HG03095 (cell line): ENCODE measurements at regions not wholly inside any gene's neighbourhood (a gene's known extent, or its start where the extent isn't known, plus 50 kb on each side); places are given as distances from the start of the nearest gene placed in this dataset.

ENCODE experiments used
- ATAC-seq: cut with Tn5 transposase; IDR thresholded peaks from one replicate; pipeline ENCODE4 v1.9.1; 2021; ENCODE audit warnings: moderate library complexity; ENCODE audit not compliant: unreplicated experiment

DNA sequence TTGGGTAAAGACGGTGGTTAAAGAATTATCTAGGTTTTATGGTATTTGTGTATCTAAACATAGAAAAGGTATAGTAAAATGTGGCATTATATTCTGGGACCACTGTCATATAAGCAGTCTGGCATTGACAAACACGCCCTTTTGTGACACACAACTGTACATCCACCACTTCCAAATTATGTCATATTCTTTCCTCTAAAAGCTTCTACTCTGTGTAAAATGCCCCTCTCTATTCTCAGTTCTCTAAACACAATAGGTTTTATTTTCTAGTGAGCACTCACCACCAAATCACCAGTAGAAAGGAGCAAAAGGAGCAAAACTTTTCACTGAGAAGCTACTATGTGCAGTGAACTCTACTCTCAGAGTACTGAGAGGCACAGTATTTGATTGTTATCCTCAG, 88.1 kb upstream of the PIEZO2 start:
- no peak for ATAC-seq

- ATAC-seq: no peak
These were observed 87.7 kb upstream of the PIEZO2 start for GRCh38 chr18:11237066-11237465.

GRCh38 chr18:11224153-11224552, 74.8 kb upstream of the PIEZO2 start:
- no peak for ATAC-seq

DNA sequence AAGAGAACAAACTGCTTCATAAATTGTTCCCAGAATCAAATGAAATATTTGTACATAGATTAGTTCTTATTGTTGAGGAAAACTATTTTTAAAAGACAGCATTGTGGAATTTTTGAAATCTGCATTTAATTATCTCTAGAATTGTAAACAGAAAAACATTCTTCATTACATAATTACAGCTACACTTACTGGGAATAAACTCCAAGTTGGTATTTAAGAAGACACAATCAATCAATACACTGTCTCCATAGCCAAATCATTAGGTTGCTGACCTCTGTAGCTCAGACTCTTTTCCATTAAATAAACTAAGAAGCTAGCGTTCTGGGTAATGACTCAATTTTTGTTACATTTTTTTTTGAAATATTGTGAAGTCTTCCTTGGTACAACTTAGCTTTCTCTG, 70.2 kb upstream of the PIEZO2 start:
- no peak for ATAC-seq

- no peak for ATAC-seq
These were observed 65.8 kb upstream of the PIEZO2 start for GRCh38 chr18:11215216-11215615.

- ATAC-seq: no peak
These were observed 54.7 kb upstream of the PIEZO2 start for GRCh38 chr18:11204020-11204419.

DNA sequence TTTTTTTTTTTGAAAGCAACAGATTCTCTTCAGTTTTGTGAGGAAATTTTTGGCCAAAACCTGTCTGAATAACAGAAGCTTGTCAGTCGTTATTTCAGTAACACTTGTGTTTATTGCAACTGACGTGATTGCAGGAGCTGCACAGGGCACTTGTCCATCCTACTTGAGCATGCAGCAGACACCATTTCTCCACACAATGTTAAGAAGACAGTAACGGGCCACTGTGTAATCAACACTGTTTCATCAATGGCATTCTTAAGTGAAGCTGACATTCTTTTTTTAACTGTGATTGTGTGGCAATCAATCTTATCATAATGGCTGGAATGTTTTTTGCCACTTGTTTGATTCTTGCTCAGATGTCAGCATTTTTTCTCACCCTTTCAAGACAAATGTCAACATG, 50.1 kb upstream of the PIEZO2 start:
- no peak for ATAC-seq
